T1000 (cell line): ENCODE measurements at regions not wholly inside any gene's neighbourhood (a gene's known extent, or its start where the extent isn't known, plus 50 kb on each side); places are given as distances from the start of the nearest gene placed in this dataset.
"Not testable (repeated sequence)": the region's sequence is repeated elsewhere in the genome, so short reads cannot be mapped to it uniquely, and the experiment has no call there.

ENCODE experiments used
- DNase-seq: peaks from one replicate; lab custom pipeline; 2025; ENCODE audit warnings: mixed read lengths; lab: John Stamatoyannopoulos, UW

DNA sequence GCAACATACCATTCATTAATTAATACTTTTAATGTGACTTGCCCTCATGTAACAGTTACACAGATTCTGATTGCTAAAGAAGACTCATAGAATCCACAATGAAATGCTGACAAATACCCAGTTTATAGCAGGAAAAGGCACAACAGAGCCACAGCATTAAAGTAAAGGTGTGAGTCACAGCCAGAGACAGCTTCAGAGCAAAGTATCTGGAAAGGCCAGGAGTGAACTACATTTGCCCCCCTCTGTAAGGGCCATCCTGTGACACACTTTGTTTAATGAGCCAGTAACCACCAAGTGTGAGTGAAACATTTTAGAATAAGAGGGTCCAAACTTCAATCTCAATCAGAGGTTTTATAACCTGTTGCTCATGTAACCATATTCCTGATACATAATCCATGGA lies 133.8 kb upstream of the TACR3 start:
- DNase-seq = no peak

DNA sequence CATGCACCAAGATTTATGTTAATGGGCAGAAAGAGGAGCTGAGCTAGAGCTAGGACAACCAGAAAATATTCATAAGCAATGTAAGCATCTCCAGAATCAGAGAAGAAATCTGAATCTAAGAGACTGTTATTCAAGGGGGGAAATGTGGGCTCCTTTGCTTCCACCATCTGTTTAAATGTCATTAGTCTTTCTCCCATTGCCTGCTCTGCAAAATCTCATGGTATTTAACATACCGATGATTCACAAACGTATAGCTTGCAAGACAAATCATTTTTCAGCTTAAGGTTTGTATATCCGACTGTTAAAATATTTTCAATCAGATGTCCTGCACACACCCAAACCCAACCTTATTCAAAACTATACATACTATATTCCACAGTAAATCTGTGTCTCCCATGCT lies 133.4 kb upstream of the TACR3 start:
- DNase-seq = no peak

DNA sequence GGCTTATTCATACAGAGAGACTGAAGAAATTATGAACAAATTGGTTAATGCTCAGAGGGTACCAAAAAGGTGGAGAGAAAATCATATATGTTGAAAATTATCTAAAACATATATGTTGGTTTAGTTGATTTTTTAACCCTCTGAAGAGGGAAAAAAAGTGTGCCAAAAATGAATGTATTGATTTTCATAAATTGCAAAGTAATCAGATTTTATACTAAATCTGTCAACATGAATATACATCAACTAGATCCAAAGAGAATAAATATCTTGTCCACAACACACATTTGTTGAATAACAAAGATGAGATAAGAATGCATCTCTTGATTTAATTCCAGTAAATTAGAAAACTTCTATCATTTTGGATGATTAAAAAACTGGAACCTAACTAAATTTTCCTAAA lies 125.3 kb upstream of the TACR3 start:
- no peak for DNase-seq

DNA sequence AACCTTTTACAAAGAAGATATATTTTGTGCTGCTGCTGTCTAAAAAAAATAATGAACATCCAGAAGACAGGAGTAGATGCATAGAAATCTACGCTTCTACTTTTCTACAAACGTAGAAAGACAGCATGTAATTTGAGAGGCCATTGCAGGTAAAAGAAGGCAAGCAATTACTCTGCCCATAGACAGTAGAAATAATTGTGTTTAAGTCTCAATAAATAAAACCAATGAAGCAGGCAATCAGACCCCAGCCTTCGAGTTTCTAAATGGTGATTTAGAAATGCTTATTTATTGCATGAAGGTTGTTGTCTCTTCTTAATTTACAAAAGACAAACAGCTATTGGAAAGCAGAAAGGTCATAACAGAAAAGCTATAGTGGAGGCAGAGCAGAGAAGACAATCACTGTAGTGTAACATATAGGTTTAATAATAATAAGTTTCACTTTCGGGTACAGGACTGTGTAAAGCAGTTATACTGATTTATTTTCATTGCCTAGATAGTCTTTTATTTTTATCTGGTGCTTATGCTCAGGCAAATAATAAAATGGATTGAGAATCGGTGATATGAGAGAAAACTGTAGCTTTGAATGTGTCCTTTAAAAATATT lies 123.0 kb upstream of the TACR3 start:
- no peak for DNase-seq

DNA sequence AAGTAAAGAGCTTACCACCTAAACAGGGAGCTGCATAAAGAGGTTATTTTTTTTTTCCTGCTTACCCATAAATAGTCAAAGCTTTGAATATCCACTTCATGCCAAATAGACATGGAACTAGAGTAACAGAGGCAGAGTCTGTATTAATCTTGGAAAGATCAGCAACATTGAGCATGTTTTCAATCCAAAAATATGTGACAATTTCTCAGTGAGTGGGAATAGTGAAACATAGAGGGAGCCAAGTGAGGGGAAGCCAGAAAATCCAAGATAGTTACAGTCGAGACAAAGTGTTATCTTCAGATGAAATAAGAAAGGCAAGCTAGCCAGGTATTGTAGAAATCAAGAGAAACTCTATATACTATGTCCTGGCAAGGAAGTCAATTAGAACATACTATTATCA lies 122.3 kb upstream of the TACR3 start:
- DNase-seq = no peak

DNA sequence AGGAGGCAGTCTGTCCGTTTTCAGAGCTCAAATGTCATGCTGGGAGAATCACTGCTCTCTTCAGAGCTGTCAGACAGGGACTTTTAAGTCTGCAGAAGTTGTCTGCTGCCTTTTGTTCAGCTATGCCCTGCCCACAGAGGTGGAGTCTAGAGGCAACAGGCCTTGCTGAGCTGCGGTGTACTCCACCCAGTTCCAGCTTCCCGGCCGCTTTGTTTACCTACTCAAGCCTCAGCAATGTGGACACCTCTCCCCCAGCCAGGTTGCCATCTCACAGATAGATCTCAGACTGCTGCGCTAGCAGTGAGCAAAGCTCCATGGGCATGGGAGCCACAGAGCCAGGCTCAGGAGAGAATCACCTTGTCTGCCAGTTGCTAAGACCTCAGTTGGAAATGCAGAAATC lies 90.5 kb upstream of the TACR3 start:
- DNase-seq = not testable (repeated sequence)

DNA sequence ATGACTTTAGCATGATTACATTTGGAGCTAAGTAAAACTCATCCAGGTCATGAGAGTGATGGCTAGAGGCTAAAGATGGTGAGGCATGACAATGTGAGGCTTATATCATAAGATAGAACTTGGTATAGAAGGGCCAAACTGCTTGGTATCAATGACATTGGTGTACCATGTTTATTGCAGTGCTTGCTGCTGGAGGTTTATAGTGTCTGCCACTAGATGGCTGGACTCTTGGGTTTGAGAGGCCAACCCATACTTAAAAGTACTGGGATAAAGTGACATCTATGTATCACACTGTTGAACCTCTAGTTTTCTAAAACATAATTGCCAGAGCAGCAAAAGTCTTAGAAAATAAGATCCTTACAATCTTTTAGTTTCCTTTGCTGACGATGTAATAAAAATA lies 83.0 kb upstream of the TACR3 start:
- no peak for DNase-seq

DNA sequence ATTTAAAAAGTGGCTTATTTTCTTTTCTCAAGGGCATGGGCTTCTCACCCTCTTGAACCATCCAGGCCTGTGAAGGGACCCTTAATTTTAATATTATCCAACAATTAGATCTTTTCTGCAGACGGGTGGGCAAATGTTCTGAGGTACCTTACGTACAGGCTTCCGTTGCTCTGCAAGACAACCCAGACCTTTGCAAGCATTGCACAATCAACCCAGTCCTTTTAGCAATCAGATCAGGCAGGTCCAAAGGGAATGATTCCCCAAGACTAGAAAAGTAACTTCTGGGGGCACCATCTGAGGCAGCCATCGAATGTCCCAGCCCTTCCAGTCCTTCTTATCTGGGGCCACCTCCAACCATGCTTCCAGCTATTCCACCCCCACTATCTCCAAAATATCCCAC lies 67.3 kb upstream of the TACR3 start:
- no peak for DNase-seq

DNA sequence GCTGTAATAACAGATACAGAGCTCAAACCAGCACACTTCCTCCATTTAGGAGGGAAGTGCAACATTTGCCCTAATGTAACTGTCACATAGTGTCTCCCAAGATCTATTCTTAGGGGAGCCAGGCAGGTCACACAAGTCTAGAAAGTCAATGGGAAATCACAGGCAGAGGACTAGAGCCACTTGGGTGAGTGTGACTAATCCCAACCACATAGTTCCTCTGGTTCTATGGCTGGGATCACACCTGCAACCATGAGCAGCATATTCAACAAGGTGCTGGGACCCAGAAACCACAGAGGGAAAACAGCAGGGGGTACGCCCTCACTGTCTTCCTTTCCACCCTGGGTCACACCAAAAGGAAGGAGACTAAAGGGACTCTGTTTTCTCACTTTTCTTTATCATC lies 66.8 kb upstream of the TACR3 start:
- DNase-seq = no peak

DNA sequence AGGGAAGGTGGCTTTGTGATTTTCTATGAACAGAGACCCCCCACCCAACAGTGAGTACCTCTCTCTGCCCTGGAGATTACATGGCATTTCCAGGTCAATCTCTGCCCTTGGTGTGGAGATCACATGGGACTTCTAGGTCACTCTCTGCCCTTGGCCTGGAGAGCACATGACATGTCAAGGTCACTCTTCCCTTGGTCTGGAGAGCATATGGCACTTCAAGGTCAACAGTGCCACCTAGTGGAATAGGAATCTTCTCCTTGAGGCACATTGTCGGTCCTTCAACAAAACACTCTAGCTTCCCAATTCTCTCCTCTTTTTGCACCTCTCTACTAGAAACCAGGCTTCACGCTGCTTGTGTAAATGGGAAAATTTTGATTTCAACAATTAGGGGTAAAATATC lies 66.2 kb upstream of the TACR3 start:
- DNase-seq = no peak

DNA sequence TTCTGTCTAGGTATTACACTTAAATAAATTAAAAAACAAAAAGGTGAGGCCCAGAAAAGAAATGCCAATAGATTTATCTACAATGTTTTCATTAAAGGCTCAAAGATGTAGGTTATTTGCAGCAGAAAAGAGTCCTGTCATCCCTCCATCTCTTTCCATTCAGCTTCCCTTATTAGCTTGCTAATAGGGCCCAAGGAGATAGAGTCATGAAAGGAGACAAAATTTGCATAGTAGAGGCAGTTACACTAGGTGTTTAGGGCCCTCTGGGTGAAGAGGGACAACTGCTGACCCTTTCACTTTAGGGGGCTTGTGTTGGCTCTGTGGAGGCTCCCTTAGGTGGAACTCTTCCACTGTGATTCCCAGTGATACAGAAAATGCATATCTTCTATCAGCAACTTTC lies 58.4 kb upstream of the TACR3 start:
- DNase-seq = no peak

DNA sequence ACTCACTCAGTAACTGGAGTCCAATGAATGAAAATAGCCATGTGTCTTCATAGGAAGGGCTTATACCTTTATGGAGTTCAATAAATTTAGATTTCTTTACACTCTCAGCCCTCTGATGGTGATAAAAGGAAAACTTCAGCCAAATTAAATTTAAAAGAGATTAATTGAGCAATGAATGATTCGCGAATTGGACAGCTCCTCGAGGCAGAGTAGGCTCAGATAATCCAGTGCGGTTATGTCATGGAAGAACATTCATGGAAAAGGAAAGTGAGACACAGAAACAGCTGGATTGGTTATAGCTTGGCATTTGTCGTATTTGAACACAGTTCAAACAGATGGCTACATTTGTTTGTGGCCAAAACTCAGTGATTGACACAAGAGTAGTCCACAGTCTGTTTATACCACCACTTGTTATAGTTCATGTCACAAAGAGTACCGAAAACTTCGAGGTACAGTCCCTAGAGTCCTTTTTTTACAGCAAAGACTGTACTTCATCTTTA lies 54.6 kb upstream of the TACR3 start:
- DNase-seq = no peak

DNA sequence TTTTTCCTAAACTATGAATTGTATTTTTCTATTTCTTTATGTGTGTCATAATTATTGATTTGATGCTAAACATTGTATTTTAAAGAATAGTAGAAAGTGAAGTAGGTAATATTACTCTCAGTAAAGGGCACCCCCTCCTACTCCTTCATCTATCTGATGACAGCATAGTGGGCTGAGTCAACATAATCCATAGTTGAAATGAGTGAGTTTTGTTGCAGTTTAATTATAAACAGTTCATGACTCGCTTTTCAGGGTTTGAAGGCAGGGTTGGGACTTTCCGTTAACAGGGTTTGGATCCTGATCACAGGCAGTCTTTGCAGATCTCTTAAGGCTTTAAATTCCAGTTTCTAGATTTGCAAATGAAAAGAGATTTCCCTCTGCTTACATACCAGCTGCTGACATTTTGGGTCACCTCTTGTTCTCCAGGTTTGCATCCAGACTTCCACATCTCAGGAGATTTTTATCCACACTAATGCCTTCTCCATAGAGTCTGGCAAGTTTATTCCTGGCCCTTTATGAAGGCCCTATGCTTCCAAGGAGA lies 54.0 kb upstream of the TACR3 start:
- DNase-seq = no peak
